Activated CD4-positive, CD25-positive, alpha-beta regulatory T cell treated with anti-CD3 and anti-CD28 coated beads, Interleukin-2, amount 50 U/mL, for 72 hours (primary cell): ENCODE measurements at regions not wholly inside any gene's neighbourhood (a gene's known extent, or its start where the extent isn't known, plus 50 kb on each side); places are given as distances from the start of the nearest gene placed in this dataset.

Source experiments
- DNase-seq: peaks from one replicate; pipeline ENCODE4 v3.0.0; 2021

DNA sequence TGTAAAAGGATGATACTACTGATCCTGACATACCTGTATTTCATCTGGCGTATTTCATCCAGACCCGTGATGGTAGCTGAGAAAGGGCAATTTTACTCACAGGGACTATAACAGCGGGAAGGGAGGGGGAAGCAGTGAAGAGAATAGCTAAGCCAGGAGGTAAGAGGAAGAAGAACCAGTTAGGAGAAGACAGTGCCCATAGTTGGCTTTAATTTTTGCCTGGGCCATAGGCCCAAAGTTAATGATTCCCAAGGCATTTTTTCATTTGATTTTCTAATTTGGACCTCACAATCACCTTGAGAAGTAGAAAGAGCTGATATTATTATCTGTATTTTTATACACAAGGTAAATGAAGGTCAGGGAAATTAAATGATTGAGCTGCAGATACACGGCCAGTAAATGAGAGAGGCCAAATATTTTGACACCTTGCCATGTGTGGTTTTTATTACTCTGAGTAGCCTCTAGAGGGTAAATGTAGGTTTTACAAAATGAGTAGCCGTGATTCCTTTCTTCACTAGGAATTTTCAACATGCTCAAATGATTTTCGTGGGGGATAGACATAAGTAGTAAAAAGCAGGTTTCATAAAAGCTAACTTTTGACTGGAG, 382.2 kb downstream of the FUT8 start:
- DNase-seq: no peak

DNA sequence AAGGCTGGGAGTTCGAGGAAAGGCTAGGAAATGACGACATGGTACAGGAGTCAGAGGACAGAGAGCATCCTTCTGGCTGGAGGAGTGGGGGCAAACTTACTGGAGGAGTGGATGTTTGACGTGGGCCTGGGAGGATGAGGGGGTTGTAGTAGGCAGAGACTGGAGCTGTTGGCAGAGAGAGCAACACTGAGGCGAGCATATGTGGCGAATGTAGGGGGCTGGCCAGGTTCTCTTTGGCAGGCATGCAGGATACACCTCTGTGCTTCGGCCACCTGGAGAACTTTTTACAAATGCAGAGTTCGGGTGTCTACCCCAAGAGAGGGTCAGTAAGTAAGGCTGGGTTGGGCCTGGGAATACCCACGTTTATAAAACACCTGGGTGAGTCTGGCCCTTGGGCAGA, 385.7 kb downstream of the FUT8 start:
- no peak for DNase-seq

DNA sequence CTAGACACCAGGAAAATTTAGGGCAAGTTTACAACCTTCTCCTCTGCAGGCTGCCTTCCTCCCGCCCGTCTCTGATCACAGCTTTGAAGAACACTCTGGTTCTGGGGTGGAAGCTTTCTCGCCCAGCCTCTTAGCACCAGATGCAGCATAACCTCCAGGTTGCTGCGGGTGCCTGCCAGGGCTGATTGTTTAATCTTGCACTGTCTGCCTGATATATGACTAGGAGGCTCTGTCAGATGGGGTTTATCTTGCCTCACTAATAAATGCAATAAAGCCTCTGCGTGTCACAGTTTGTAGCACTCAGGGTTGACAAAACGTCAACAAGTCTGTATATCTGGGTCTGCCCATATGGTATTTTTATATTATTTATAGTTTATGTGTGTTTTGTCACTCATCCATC, 388.2 kb downstream of the FUT8 start:
- no peak for DNase-seq

DNA sequence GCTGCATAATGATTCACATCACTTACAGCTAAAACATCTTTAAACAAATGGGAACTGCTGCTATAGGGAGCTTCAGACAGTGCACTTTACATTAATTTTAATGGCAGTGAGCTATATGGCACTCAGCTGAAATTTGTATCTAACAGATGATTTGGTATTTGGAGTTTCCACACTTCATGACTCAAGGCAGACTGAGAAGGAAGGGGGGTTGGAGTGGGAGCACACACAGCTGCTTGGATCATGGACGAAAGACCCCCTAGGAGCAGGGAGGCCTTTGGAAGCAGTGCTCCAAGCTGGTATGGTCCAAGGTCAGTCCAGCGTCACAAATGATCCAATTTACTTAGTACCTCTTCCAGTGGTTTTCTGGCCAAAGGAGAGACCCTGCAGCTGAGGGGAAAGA, 389.7 kb downstream of the FUT8 start:
- no peak for DNase-seq

DNA sequence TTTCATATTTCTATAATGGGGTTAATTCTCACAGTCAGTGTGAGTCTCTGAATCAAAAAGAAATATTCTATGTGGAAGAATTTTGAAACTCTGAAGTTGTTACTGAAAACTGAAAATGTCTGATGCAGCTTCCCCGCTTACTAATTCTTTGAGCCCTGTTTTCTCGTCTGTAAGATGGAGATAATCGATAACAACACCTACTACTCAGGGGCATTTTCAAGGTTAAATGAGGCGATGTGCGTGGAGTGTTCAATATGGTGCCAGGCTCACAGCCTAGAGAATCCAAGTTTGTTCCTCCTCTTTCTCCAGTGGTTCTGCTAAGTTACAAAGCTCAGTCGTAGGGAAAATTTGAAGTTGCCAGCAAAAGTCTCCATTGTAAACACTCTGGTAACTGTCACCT, 391.4 kb downstream of the FUT8 start:
- no peak for DNase-seq

DNA sequence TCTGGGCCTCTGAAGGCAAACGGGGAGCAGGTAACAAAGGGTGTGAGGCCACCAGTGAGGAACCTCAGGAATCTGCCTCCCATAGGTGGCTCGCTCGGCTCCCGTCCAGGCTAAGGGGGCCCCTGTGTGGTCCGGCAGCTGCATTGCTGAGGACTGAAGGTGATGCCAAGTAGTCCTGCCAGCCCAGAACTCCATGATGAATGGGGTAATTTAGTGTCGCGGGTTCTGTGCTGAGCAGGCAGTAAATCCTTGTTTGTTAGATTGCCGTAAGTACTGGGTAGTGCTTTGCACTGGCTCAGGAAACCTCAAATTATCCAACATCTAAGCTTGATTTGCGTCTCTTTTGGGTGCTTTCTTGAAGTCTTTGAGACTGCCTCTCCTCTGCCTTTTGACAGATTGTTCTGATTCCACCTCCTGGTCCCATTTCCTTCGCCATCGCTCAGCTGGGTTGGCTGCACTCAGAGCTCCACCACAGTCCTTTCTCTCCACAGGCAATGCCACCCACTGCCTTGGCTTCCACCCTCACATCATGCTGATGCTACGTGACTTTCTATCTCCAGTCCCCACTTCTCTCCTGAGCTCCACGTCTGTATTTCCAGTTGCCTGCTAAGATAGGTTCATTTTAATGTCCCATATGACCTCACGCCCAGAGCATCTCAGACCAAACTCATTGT, 392.0 kb downstream of the FUT8 start:
- DNase-seq: no peak

DNA sequence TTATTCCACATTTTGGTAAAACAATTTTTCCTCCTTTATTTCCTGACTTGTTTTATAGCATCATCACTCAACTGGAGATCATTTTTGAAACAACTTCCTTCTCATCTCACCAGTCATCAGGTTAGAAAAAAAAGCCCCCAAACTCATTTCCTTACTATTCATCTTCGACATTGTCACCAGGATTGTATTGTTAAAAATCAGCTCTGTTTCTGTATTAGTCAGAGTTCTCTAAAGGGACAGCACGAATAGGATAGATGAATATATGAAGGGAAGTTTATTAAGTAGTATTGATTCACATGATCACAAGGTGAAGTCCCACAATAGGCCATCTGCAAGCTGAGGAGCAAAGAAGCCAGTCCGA, 392.6 kb downstream of the FUT8 start:
- no peak for DNase-seq

DNA sequence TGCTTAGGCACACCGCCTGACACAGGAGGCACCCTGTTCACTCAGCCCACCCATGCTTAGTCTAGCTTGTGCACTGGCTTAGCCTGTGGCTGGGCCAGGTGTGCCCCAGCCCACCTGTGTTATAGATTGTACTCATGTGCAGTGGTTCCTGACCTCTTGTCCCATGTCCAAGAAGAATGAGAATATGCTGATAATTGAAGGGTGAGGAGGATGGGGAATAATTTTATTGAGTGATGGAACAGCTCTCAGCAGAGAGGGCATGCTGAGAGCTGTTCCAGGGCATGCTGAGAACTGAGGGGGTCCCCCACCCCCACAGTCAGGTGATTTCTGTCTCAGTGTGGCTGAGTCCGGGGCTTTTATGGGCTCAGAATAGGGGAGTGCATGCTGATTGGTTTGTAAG, 395.9 kb downstream of the FUT8 start:
- DNase-seq: no peak

DNA sequence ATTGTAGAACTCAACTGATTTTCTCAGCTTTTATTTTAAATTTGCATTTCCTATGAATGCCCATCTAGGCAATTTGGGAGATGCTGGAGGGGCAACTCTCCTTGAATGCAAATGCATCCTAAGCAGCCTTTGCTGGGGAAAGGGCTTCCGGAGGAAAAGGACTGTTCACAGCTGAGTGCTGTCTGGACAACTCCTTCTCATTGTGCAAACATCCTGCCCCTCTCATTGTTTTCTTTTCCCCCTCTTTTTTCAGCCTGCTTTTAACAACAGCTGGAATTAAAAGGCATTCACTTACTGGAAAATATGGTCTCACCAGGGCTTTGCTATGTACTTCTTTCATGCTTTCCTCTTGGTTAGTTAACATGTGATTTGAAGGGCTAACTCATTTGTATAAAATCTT, 397.8 kb downstream of the FUT8 start:
- no peak for DNase-seq

DNA sequence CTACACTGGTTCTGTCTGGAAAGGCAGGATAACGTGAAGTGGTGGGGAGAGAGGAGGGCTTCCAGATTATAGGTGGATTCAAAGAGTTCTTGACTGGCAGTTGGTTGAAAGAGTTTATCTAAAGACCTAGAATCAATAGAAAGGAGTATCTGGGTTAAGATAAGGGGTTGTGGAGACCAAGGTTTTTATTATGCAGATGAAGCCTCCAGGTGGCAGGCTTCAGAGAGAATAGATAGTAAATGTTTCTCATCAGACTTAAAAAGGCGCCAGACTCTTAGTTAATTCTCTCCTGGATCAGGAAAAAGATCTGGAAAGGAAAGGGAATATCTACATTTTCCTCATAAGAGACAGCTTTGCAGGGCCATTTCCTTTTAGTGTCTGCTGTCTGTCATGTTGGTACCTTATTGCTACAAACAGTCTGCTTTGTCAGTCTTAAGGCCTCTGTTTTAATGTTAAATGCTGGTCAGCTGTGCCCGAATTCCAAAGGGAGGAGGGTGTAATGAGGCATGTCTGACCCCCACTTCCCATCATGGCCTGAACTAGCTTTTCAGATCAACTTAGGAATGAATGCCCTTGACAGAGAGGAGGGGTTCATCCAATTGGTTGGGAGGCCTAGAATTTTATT, 401.3 kb downstream of the FUT8 start:
- no peak for DNase-seq

DNA sequence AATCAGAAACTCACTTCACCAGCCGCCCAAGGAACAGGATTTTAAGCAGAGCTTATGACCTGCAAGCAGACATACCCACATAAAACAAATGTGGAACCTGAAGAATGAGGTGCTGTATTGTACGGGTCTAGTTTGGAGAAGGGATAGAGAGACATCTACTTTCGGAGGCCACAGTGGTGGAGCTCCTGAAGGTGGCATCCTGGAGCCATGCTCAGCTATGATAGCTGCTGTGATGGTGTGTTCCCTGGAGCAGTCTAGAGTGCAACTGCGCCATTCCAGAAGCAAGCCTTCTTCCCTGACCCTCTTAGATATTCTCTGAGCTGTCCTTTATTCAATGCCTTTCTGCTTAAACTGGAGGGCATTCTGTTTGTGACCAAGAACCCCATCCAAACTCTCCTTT, 402.6 kb downstream of the FUT8 start:
- DNase-seq: no peak

DNA sequence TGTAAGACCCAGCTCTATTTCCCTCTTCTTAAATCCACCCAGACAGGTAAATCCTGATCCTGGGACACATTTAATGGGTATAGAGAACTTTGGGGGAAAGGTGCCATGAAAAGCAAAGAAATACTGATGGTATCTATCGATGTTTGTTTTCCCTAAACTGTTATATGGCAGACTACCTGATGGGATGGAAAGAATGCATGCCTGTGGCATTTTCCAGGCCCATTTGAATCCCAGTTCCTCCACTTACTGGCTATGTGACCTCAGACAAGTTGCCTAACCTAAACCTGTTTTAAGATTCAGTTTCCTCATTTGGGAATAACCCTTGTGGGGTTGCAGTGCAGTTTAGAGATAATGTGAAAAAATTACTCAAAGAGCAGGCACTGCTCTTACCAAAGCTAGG, 404.5 kb downstream of the FUT8 start:
- no peak for DNase-seq

DNA sequence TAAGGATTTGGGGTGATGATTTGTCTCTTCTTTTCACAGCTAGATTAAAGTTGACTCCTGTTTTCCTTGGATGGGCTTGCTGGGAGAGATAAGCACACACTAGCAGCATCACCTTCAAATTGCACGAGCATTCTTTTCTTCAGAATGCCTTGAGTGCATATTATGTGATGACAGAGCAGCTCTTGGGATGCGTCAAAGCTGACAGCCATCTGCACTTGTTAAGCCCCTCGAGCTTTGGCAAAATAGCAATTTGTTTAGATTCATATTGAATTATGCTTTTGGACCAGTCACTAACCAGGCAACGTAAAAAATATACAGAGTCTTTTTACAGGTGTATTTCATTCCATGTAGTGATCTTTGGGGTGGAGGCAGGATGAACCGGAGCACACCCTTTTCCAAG, 407.0 kb downstream of the FUT8 start:
- DNase-seq: no peak

DNA sequence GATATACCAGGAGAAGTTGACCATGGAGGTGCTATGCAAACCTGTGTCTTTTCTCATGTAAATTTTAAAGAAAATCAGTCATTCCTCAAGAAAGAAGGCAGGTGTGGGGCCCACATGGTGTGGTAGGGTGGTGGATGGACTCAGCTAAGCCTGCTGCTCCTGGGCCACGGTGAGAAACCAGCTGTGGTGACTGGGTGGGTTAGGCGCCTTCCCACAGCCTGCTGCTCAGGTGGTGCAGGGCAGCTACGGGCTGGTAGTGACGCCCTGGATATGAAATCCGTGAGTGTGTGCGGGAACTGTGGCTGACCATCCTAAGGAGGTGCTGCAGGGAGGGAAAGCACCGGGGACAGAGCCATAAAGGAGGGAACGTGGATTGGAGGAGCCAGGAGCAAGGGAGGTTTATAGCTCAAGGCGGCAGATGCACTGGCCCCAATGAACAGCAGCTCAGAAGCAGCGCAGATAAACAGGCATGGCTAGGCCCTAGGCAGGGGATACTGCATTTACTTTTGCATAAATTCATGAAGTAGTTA, 408.8 kb downstream of the FUT8 start:
- DNase-seq: no peak

DNA sequence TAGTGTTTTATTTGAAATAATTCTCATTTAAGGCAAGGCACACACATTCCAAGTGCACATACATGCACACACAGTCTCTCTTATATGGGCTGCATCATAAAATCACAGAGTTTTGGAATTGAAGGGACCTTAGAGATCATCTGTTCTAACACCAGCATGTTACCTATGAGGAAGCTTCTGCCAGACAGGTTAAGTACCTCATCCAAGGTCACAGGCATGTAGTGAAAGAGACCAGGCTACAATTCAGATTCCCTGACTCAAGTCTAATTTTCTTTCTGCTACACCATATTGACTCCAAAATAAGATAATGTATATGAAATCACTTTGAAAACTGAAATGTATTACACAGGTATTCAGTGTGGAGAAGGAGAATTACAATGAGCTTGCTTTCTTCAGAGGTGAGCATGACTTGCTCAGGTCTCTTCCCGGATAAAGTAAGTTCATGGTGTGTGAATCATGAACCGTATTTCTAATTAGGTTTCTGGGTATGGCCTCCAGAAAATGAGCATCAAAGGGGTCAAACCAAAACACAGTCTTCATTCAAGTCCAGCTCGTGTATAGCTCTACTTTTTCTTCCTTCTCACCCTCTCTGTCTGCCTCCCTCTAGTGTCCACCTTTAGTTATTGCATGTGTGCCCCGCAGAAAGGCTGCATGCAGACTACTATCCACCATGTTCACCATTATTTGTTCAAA, 411.9 kb downstream of the FUT8 start:
- peak; percentile 52 for DNase-seq

DNA sequence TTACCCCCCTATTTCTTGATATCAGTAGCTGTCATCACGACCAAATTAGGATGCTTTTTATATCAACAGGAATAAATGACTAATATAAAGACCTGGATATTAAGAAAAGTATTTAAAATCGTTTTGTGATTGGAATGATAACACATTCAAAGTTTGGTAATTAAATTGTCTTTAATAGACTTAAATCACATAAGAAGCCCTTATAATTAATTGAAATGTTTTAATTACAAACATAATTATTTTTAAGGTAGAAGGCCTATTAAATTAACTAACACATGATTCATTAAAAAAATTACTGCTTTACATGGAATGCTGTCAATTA, 412.4 kb downstream of the FUT8 start:
- no peak for DNase-seq

DNA sequence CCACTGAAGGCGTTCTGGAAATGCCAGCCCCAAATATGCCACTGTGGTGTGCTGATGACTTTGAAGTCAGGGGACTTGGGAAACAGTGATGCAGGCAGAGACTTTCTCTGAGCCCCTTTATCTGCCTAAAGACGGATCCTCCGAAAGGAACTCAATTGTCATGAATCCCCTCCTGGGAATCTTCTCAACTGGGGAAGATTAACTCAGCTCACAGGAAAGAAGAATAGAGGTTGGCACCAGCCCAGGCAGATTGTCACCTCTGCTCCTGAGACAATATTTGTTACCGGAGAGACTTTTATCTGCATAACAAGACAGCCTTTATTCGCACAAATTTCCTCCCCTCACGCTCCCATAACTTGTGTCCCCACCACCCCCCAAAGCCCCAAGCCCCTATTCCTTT, 414.4 kb downstream of the FUT8 start:
- no peak for DNase-seq

DNA sequence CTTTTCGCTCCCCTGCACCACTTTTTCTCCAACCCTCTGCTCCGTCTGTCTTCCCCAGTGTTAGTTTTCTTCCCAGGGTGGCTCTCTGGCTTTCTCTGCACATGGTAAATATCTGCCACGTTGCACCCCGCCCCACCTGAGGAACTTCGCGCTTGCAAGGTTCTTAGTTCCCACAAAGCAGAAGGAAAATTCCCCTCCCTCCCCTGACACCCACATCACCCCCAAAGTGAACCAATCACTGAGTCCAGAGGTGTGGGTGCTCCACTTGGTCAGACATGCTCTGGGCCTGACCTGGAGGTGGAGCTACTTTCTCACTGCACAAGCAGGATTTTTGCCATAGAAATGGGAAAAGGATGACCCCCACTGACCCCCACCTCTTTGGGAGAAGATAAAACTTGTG, 415.0 kb downstream of the FUT8 start:
- no peak for DNase-seq

DNA sequence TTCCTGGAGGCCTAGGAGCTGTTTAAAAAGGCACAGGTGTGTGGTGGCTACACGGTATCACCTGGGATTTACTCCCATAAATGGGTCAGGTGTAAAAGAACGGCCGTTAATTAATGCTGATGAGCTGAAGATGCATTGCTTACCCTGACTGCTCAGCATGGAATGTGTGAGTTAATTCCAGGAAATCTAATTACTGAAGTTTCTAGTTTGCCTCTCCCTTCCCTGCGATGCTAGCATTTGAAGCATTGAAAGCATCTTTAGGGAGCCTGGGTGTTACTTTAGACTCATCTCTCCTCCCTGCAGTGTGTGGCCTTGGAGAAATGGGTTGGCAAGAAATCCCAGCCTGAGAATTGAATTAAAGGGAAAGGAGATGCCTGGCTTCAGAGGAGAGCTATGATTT, 415.9 kb downstream of the FUT8 start:
- DNase-seq: no peak

DNA sequence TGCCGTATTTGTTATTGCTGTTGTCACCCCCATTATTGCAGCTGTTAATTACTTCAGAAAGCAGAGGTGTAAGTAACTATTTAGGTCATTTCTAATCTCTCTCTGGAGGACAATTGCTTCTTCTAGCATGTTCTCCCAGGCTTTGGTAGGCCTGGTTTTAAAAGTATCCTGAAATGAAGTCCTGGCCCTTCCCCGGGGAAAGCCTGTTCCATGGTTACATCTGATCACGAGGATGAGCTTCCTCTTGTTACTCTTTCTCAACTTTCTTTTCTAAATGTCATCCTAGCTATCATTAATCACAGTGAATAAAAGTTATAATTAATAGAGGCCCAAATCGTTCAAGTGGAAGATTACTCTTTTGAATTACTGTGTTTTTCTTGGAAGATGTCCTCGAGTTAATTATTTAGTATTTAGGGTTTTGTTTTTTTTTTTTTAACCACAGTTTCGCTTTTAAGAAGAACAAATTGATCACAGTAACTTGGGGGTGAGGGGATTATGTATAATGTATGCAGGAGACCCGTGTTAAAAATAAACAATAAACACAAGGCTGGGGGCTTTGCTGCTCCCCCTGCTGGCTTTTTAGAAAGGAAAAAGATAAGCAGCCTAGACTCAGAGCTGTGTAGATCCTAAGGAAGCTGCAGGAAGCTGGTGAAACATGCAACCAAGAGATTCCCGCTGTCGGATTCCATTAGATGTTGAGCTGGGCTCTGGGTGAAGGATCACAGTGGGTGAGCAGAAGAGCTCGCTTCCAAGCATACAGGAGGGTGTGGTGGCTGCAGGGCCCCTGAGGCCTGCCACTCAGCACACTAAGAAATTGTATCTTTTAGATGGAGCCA, 420.1 kb downstream of the FUT8 start:
- DNase-seq: no peak

DNA sequence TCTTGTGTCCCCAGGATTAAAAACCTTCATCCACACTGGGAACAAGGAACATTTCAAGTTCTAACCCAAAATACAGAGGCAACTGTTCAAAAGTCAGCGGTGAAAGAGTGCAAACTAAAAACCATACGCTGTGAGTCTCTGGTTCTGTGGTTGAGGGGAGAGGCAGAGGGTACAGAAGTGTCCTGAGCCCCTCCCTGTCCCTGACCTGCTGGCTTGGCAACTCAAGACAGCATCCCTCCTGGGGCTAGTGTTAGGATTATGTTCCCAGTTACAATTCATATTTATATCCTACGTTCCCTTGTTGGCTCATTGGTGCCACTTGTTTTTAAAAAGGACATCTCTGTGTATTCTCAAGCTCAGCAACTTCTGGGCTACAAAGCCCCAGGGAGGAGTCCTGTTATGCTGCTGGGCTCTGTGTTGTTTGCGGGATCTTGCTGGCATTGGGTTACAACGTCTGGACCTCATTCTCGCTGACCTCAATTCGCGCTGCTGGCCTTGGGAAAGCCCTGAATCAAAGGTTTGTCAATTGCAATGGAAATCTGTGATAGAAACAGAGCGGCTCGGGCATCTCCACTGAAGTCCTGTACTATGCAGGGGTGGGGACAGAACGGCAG, 420.8 kb downstream of the FUT8 start:
- no peak for DNase-seq

DNA sequence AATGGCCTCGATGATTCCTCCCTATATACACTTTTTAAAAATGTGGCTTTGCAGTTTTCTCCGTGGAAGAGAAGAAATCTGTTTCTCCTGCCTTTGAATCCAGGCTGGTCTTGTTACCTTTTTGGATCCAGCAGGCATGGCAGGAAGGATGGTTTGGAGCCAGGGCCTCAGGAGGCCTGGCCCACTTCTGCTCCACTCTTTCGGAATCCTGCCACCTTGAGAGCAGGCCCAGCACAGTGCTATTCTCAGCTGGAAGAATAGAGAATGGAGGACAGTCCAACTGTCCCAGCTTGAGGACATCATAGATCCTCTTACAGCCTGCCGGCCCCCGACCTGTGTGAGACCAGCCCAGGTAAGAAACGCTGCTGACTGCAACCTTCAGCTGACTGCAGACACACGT, 421.5 kb downstream of the FUT8 start:
- no peak for DNase-seq

DNA sequence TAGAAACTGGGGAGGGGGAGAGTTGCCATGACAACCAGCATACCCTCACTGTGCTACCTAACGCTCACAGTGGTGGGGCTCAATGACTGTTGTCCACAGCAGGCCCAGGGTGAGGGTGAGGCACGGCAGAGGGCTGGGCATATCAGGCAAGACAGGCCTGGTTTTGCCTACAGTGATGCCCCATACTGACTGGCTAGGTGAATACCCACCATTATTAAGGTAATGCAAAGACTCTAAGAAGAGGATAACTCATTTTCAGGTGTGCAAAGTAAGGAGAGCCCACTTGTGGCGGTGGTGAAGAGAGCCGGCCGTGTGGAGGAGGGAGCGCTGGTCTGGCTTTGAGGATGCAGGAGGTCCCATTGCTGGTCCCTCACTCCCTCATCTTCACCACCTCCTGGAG, 422.3 kb downstream of the FUT8 start:
- DNase-seq: no peak
